ENCODE measurements at regions not wholly inside any gene's neighbourhood (a gene's known extent, or its start where the extent isn't known, plus 50 kb on each side); places are given as distances from the start of the nearest gene placed in this dataset.

DNA sequence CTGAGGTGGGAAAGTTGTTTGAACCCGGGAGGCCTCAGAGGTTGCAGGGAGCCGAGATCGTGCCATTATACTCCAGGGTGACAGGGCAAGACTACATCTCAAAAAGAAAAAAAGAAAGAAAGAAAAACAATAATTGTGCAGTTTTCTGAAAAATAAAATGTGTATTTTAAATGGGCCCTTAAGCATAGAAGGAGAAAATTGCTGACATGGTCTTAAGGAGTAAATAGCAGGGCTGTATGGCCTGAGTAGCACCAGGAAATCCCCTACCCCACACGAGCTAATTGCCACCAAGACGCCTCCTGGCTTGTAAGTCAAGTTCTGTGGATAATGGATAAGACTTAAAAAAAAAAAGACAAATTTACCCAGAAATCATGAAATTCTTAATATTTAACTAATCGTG lies 271.4 kb upstream of the NCKAP5 start:
- TF ChIP-seq, protein P1, sequence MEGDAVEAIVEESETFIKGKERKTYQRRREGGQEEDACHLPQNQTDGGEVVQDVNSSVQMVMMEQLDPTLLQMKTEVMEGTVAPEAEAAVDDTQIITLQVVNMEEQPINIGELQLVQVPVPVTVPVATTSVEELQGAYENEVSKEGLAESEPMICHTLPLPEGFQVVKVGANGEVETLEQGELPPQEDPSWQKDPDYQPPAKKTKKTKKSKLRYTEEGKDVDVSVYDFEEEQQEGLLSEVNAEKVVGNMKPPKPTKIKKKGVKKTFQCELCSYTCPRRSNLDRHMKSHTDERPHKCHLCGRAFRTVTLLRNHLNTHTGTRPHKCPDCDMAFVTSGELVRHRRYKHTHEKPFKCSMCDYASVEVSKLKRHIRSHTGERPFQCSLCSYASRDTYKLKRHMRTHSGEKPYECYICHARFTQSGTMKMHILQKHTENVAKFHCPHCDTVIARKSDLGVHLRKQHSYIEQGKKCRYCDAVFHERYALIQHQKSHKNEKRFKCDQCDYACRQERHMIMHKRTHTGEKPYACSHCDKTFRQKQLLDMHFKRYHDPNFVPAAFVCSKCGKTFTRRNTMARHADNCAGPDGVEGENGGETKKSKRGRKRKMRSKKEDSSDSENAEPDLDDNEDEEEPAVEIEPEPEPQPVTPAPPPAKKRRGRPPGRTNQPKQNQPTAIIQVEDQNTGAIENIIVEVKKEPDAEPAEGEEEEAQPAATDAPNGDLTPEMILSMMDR (IDR thresholded peaks at IDR 0.05; ENCODE audit: low read depth, low read length) = no peak
- no peak for TF ChIP-seq POLR2A (IDR thresholded peaks at IDR 0.05; ENCODE audit: extremely low read depth, insufficient read length)

All from NB4 (cell line).